Smooth muscle cell (in vitro differentiated cells): ENCODE measurements at regions not wholly inside any gene's neighbourhood (a gene's known extent, or its start where the extent isn't known, plus 50 kb on each side); places are given as distances from the start of the nearest gene placed in this dataset.

Experiments used
- DNase-seq: peaks from one replicate; lab custom pipeline; 2025; ENCODE audit not compliant: unreplicated experiment; lab: John Stamatoyannopoulos, UW
- H2AFZ ChIP-seq: fragments of 200-600 bp; sonication (generic); 2 replicates; pipeline ENCODE4 v1.6.0; 2016; ENCODE audit warnings: antibody characterized with exemption, low read depth, mild to moderate bottlenecking
- H3F3A ChIP-seq: fragments of 200-600 bp; sonication (generic); 2 replicates; pipeline ENCODE4 v1.6.0; 2017; ENCODE audit warnings: antibody characterized with exemption, low read depth
- H3K27ac ChIP-seq: fragments of 200-600 bp; sonication (generic); 2 replicates; pipeline ENCODE4 v1.5.1; 2016; ENCODE audit warnings: low read depth, mild to moderate bottlenecking
- H3K27me3 ChIP-seq: fragments of 200-600 bp; sonication (generic); 2 replicates; pipeline ENCODE4 v1.6.1; 2016; ENCODE audit warnings: low read depth, mild to moderate bottlenecking
- H3K36me3 ChIP-seq: fragments of 200-600 bp; sonication (generic); 2 replicates; pipeline ENCODE4 v1.5.1; 2016; ENCODE audit warnings: low read depth
- H3K4me1 ChIP-seq: fragments of 200-600 bp; sonication (generic); 2 replicates; pipeline ENCODE4 v1.5.1; 2016; ENCODE audit warnings: low read depth
- H3K4me2 ChIP-seq: fragments of 200-600 bp; sonication (generic); 2 replicates; pipeline ENCODE4 v1.6.0; 2016; ENCODE audit warnings: mild to moderate bottlenecking
- H3K4me3 ChIP-seq: fragments of 200-600 bp; sonication (generic); 2 replicates; pipeline ENCODE4 v1.5.1; 2016; ENCODE audit warnings: mild to moderate bottlenecking
- H3K79me2 ChIP-seq: fragments of 200-600 bp; sonication (generic); 2 replicates; pipeline ENCODE4 v1.6.0; 2016; ENCODE audit warnings: low read depth, mild to moderate bottlenecking
- H3K9ac ChIP-seq: fragments of 200-600 bp; sonication (generic); 2 replicates; pipeline ENCODE4 v1.6.0; 2016; ENCODE audit warnings: low read depth
- H3K9me3 ChIP-seq: fragments of 200-600 bp; sonication (generic); replicated peaks from 2 replicates; pipeline ENCODE4 v1.5.1; 2016; ENCODE audit warnings: low read depth
- H4K20me1 ChIP-seq: fragments of 200-600 bp; sonication (generic); 2 replicates; pipeline ENCODE4 v1.6.0; 2016; ENCODE audit warnings: low read depth
- CTCF ChIP-seq: fragments of 200-600 bp; sonication (generic); IDR thresholded peaks from 2 replicates; pipeline ENCODE4 v1.5.1; 2017; ENCODE audit warnings: borderline replicate concordance, mild to moderate bottlenecking, antibody characterized with exemption; ENCODE audit not compliant: insufficient read depth, poor library complexity, severe bottlenecking
- WGBS: methylation state at CpG from one replicate; pipeline ENCODE4 v1.1.7; 2016; ENCODE audit warnings: low lambda C conversion rate; 5-methylcytosine and 5-hydroxymethylcytosine counted together

GRCh38 chr12:96094201-96094600 is 58.8 kb upstream of the LTA4H start:
- Histone ChIP-seq H3K4me3 (no peak overlapping the region), H3F3A (no peaks in the 10 kb centered on the region), H3K4me2 (no peak overlapping the region), H3K4me1 (peaks cover 5% of the 10 kb centered on the region), H3K36me3 (no peaks in the 10 kb centered on the region), H3K9me3 (no peaks in the 10 kb centered on the region), H3K27ac (no peak overlapping the region), H3K9ac (no peak overlapping the region), H4K20me1 (no peaks in the 10 kb centered on the region), H3K79me2 (no peaks in the 10 kb centered on the region), H2AFZ (no peak overlapping the region), H3K27me3 (no peaks in the 10 kb centered on the region)
- no peak for TF ChIP-seq CTCF
- DNase-seq, result no peak
- WGBS, result 25% methylated on average over 4 of the region's 4 CpGs

GRCh38 chr12:96098631-96099030 is 63.2 kb upstream of the LTA4H start:
- H3K79me2 ChIP-seq, result no peaks in the 10 kb centered on the region
- DNase-seq, result no peak
- no peaks in the 10 kb centered on the region for H3K36me3 ChIP-seq
- H3K4me3 ChIP-seq, result no peak overlapping the region
- no peak overlapping the region for H3K4me2 ChIP-seq
- H3K27me3 ChIP-seq, result no peaks in the 10 kb centered on the region
- no peak overlapping the region for H2AFZ ChIP-seq
- no peak overlapping the region for H3K9ac ChIP-seq
- no peak overlapping the region for H3K27ac ChIP-seq
- 93% methylated on average over 2 of the region's 2 CpGs for WGBS
- H3K9me3 ChIP-seq, result no peaks in the 10 kb centered on the region
- no peaks in the 10 kb centered on the region for H3F3A ChIP-seq
- no peaks in the 10 kb centered on the region for H4K20me1 ChIP-seq
- H3K4me1 ChIP-seq, result peaks cover 5% of the 10 kb centered on the region
- no peak for TF ChIP-seq CTCF

DNA sequence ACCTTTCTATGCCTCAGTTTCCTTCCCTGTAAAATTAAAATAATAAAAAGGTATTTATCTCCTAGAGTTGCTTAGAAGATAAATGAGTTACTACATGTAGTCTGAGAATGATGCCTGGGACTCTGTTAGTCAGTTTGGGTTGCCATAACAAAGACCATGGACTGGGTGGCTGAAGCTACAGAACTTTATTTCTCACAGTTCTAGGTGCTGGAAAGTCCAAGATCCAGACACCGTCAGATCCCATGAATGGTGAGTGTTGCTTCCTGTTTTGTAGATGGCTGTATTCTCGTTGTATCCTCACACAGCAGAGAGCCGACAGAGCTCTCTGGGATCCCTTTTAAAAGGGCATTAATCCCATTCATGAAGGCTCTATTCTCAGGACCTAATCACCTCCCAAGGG is 64.0 kb upstream of the LTA4H start:
- WGBS, result 92% methylated on average over 3 of the region's 3 CpGs
- H3K79me2 ChIP-seq, result no peaks in the 10 kb centered on the region
- no peak overlapping the region for H3K27ac ChIP-seq
- H3F3A ChIP-seq, result no peaks in the 10 kb centered on the region
- no peak overlapping the region for H3K4me2 ChIP-seq
- H3K4me1 ChIP-seq, result peaks cover under 1% of the 10 kb centered on the region
- H3K9me3 ChIP-seq, result no peaks in the 10 kb centered on the region
- TF ChIP-seq CTCF, result no peak
- H3K36me3 ChIP-seq, result no peaks in the 10 kb centered on the region
- no peak for DNase-seq
- no peak overlapping the region for H2AFZ ChIP-seq
- no peaks in the 10 kb centered on the region for H4K20me1 ChIP-seq
- no peak overlapping the region for H3K4me3 ChIP-seq
- no peaks in the 10 kb centered on the region for H3K27me3 ChIP-seq
- no peak overlapping the region for H3K9ac ChIP-seq

DNA sequence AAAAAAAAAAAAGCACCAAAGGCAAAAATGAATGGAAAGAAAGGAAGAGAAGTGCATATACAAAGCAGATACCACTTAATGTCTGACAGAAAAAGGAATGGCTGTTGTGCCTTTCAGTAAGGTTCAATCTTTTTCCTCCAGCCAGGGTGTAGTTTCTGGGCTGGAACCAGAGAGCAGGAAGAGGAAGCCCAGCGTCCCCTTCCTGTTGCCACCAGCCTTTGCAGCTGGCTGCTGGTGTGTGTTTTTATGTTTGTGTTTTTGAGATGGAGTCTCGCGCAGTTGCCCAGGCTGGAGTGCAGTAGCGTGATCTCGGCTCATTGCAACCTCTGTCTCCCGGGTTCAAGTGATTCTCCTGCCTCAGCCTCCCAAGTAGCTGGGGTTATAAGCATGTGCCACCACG is 64.6 kb upstream of the LTA4H start:
- no peaks in the 10 kb centered on the region for H3K79me2 ChIP-seq
- H3K36me3 ChIP-seq, result no peaks in the 10 kb centered on the region
- no peak overlapping the region for H3K27ac ChIP-seq
- H3K9me3 ChIP-seq, result no peaks in the 10 kb centered on the region
- no peaks in the 10 kb centered on the region for H4K20me1 ChIP-seq
- H3F3A ChIP-seq, result no peaks in the 10 kb centered on the region
- no peak for DNase-seq
- 96% methylated on average over 7 of the region's 7 CpGs for WGBS
- H2AFZ ChIP-seq, result no peak overlapping the region
- H3K9ac ChIP-seq, result no peak overlapping the region
- H3K4me1 ChIP-seq, result no peaks in the 10 kb centered on the region
- no peaks in the 10 kb centered on the region for H3K27me3 ChIP-seq
- TF ChIP-seq CTCF, result no peak
- H3K4me2 ChIP-seq, result no peak overlapping the region
- H3K4me3 ChIP-seq, result no peak overlapping the region
